ENCODE measurements at regions not wholly inside any gene's neighbourhood (a gene's known extent, or its start where the extent isn't known, plus 50 kb on each side); places are given as distances from the start of the nearest gene placed in this dataset.
"Not testable (repeated sequence)": the region's sequence is repeated elsewhere in the genome, so short reads cannot be mapped to it uniquely, and the experiment has no call there.

GRCh38 chr7:67663644-67664043, 667.0 kb downstream of the TYW1 start:
- Mint-ChIP-seq H3K27me3 (ENCODE audit: low read depth) (no peaks in the 10 kb centered on the region), H3K4me1 (no peaks in the 10 kb centered on the region), H3K36me3 (ENCODE audit: low read depth) (peaks cover 5% of the 10 kb centered on the region), H3K4me3 (no peak overlapping the region), H3K9me3 (peaks cover 9% of the 10 kb centered on the region), H3K27ac (ENCODE audit: unreplicated experiment) (no peak overlapping the region)
- no peak for TF ChIP-seq CTCF (conservative IDR thresholded peaks at IDR 0.05)
- DNase-seq (ENCODE audit: low read depth, low spot score), result no peak

GRCh38 chr7:67666359-67666758, 669.7 kb downstream of the TYW1 start:
- not testable (repeated sequence) for H3K9me3 Mint-ChIP-seq; DNase-seq (ENCODE audit: low read depth, low spot score); H3K4me3 Mint-ChIP-seq; H3K27ac Mint-ChIP-seq (ENCODE audit: unreplicated experiment); H3K4me1 Mint-ChIP-seq; H3K27me3 Mint-ChIP-seq (ENCODE audit: low read depth); H3K36me3 Mint-ChIP-seq (ENCODE audit: low read depth)

GRCh38 chr7:67671006-67671548, 674.4 kb downstream of the TYW1 start:
- Mint-ChIP-seq H3K9me3 (peaks cover 5% of the 10 kb centered on the region), H3K4me3 (no peak overlapping the region), H3K27me3 (ENCODE audit: low read depth) (no peaks in the 10 kb centered on the region), H3K27ac (ENCODE audit: unreplicated experiment) (no peak overlapping the region), H3K4me1 (no peaks in the 10 kb centered on the region), H3K36me3 (ENCODE audit: low read depth) (peaks cover 5% of the 10 kb centered on the region)
- no peak for TF ChIP-seq CTCF (conservative IDR thresholded peaks at IDR 0.05)
- DNase-seq (ENCODE audit: low read depth, low spot score), result no peak

GRCh38 chr7:67673861-67674260, 677.2 kb downstream of the TYW1 start:
- TF ChIP-seq CTCF (conservative IDR thresholded peaks at IDR 0.05), result no peak
- peaks cover 3% of the 10 kb centered on the region for H3K36me3 Mint-ChIP-seq (ENCODE audit: low read depth)
- no peaks in the 10 kb centered on the region for H3K4me1 Mint-ChIP-seq
- H3K9me3 Mint-ChIP-seq, result peaks cover 3% of the 10 kb centered on the region
- H3K27ac Mint-ChIP-seq (ENCODE audit: unreplicated experiment), result no peak overlapping the region
- no peak overlapping the region for H3K4me3 Mint-ChIP-seq
- no peak for DNase-seq (ENCODE audit: low read depth, low spot score)
- H3K27me3 Mint-ChIP-seq (ENCODE audit: low read depth), result no peaks in the 10 kb centered on the region

- H3K4me1 Mint-ChIP-seq; H3K27me3 Mint-ChIP-seq (ENCODE audit: low read depth); H3K4me3 Mint-ChIP-seq; H3K36me3 Mint-ChIP-seq (ENCODE audit: low read depth); DNase-seq (ENCODE audit: low read depth, low spot score); H3K27ac Mint-ChIP-seq (ENCODE audit: unreplicated experiment); H3K9me3 Mint-ChIP-seq: not testable (repeated sequence)
Measured at GRCh38 chr7:67674862-67675261, 678.2 kb downstream of the TYW1 start.

GRCh38 chr7:67675971-67676370, 679.3 kb downstream of the TYW1 start:
- no peak for TF ChIP-seq CTCF (conservative IDR thresholded peaks at IDR 0.05)
- peaks cover 2% of the 10 kb centered on the region for H3K9me3 Mint-ChIP-seq
- H3K4me3 Mint-ChIP-seq, result no peak overlapping the region
- H3K36me3 Mint-ChIP-seq (ENCODE audit: low read depth), result peaks cover 2% of the 10 kb centered on the region
- H3K27ac Mint-ChIP-seq (ENCODE audit: unreplicated experiment), result no peak overlapping the region
- no peak for DNase-seq (ENCODE audit: low read depth, low spot score)
- H3K4me1 Mint-ChIP-seq, result no peaks in the 10 kb centered on the region
- peaks cover 2% of the 10 kb centered on the region for H3K27me3 Mint-ChIP-seq (ENCODE audit: low read depth)

- H3K9me3 Mint-ChIP-seq, result no peaks in the 10 kb centered on the region
- H3K4me1 Mint-ChIP-seq, result no peaks in the 10 kb centered on the region
- no peak overlapping the region for H3K4me3 Mint-ChIP-seq
- H3K36me3 Mint-ChIP-seq (ENCODE audit: low read depth), result no peaks in the 10 kb centered on the region
- no peak for DNase-seq (ENCODE audit: low read depth, low spot score)
- peaks cover 5% of the 10 kb centered on the region for H3K27me3 Mint-ChIP-seq (ENCODE audit: low read depth)
- no peak overlapping the region for H3K27ac Mint-ChIP-seq (ENCODE audit: unreplicated experiment)
- no peak for TF ChIP-seq CTCF (conservative IDR thresholded peaks at IDR 0.05)
Measured at GRCh38 chr7:67678419-67678818, 681.8 kb downstream of the TYW1 start.
